ENCODE measurements at regions not wholly inside any gene's neighbourhood (a gene's known extent, or its start where the extent isn't known, plus 50 kb on each side); places are given as distances from the start of the nearest gene placed in this dataset.

DNA sequence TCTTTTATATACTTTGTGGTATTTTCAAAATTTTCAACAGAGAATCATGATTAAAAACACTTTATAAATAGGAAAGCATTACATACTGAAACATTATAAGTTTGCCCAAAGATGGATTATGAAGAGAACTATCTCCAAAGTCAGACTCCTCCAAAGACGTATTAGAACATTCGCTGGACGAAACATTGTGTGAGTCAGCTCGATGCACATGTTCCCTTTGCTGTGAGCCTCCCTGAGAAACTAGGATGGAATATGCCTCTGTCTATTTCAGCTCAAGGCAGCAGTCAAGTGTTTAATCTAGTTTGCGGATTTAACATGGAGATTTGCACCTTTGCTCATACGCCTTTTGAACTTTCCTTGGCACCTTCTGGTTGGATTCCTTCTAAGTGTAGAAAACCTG lies 92.2 kb upstream of the NCKAP5 start:
- H3K27ac ChIP-seq (replicated peaks; ENCODE audit: low read length) = no peak overlapping the region
- H2BK15ac ChIP-seq (ENCODE audit: low read length) = no peak overlapping the region
- H3K4me3 ChIP-seq (ENCODE audit: low read length in 2 of 2) = no peak overlapping the region
- H2BK120ac ChIP-seq (ENCODE audit: low read depth, low read length) = no peak overlapping the region
- H3K4me2 ChIP-seq (ENCODE audit: insufficient read depth, low read length, poor library complexity, severe bottlenecking) = no peak overlapping the region
- no peak overlapping the region for H4K8ac ChIP-seq (ENCODE audit: low read depth, low read length)
- no peak overlapping the region for H3K14ac ChIP-seq (ENCODE audit: low read length)
- no peaks in the 10 kb centered on the region for H3K27me3 ChIP-seq (ENCODE audit: control insufficient read depth in 3 of 3, insufficient read depth in 3 of 3, low read depth in 1 of 3, low read length in 3 of 3)
- DNase-seq (ENCODE audit: low spot score) = no peak
- H2BK5ac ChIP-seq (ENCODE audit: low read length) = no peak overlapping the region
- H2BK12ac ChIP-seq (ENCODE audit: low read length) = no peak overlapping the region
- H3K18ac ChIP-seq (ENCODE audit: low read length) = no peak overlapping the region
- WGBS, 2 donors (ENCODE audit: extremely low coverage in 2 of 2, insufficient read length in 2 of 2, insufficient replicate concordance in 1 of 2) = no CpG with 5 or more reads among the region's 6 CpGs
- no peak overlapping the region for H3K9ac ChIP-seq (ENCODE audit: low read depth, low read length, poor library complexity)
- H3K23ac ChIP-seq (ENCODE audit: low read depth, low read length, poor library complexity) = no peak overlapping the region
- H3K79me1 ChIP-seq (ENCODE audit: low read depth, low read length) = no peaks in the 10 kb centered on the region
- no peak overlapping the region for H3K4ac ChIP-seq (ENCODE audit: low read length)
- H3K4me1 ChIP-seq (ENCODE audit: control insufficient read depth in 2 of 2, insufficient read depth in 1 of 2, low read depth in 1 of 2, low read length in 2 of 2) = peaks cover 0 to 6% of the 10 kb centered on the region in 2 donors
- no peak overlapping the region for H2AK5ac ChIP-seq (ENCODE audit: low read depth, low read length)
- no peak overlapping the region for H2AFZ ChIP-seq (ENCODE audit: low read length)
- H4K91ac ChIP-seq (ENCODE audit: low read depth, low read length, poor library complexity) = no peak overlapping the region
- H3K9me3 ChIP-seq (replicated peaks in 1 of 2; ENCODE audit: control insufficient read depth in 2 of 2, insufficient read depth in 1 of 2, low read depth in 1 of 2, low read length in 2 of 2) = peaks cover 0 to 83% of the 10 kb centered on the region in 2 donors
- H3K36me3 ChIP-seq (replicated peaks in 1 of 2; ENCODE audit: control insufficient read depth in 2 of 2, insufficient read depth in 2 of 2, low read length in 2 of 2) = peaks cover 0 to 81% of the 10 kb centered on the region in 2 donors

DNA sequence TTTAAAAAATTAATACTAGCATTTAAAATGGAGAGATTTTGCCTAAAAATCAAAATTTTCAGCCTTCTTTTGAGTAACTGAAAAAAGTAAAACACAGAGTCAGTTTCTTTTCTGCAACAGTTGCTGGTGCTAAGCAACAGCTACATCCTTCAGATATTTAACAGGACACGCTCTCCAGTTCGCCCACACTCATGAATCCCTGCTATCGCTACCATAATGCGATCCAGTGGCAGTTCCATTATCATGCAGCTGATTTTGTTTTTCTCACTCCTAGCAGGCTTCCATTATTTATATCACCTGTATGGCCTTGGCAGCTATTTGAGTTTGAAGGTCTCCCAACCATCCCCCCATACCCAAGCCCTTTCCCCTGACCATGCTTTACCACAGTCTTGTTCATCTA lies 93.1 kb upstream of the NCKAP5 start:
- Histone ChIP-seq H2BK15ac (ENCODE audit: low read length) (no peak overlapping the region), H3K4me3 (ENCODE audit: low read length in 2 of 2) (no peak overlapping the region), H3K14ac (ENCODE audit: low read length) (no peak overlapping the region), H2BK5ac (ENCODE audit: low read length) (no peak overlapping the region), H2BK12ac (ENCODE audit: low read length) (no peak overlapping the region), H4K91ac (ENCODE audit: low read depth, low read length, poor library complexity) (no peak overlapping the region), H3K27ac (replicated peaks; ENCODE audit: low read length) (no peak overlapping the region), H3K4ac (ENCODE audit: low read length) (no peak overlapping the region), H3K18ac (ENCODE audit: low read length) (no peak overlapping the region), H3K9me3 (replicated peaks in 1 of 2; ENCODE audit: control insufficient read depth in 2 of 2, insufficient read depth in 1 of 2, low read depth in 1 of 2, low read length in 2 of 2) (peaks cover 0 to 81% of the 10 kb centered on the region in 2 donors), H4K8ac (ENCODE audit: low read depth, low read length) (no peak overlapping the region), H3K36me3 (replicated peaks in 1 of 2; ENCODE audit: control insufficient read depth in 2 of 2, insufficient read depth in 2 of 2, low read length in 2 of 2) (peaks cover 0 to 79% of the 10 kb centered on the region in 2 donors), H2BK120ac (ENCODE audit: low read depth, low read length) (no peak overlapping the region), H3K79me1 (ENCODE audit: low read depth, low read length) (no peaks in the 10 kb centered on the region), H2AFZ (ENCODE audit: low read length) (no peak overlapping the region), H3K23ac (ENCODE audit: low read depth, low read length, poor library complexity) (no peak overlapping the region), H3K4me1 (ENCODE audit: control insufficient read depth in 2 of 2, insufficient read depth in 1 of 2, low read depth in 1 of 2, low read length in 2 of 2) (peaks cover 0 to 6% of the 10 kb centered on the region in 2 donors), H3K4me2 (ENCODE audit: insufficient read depth, low read length, poor library complexity, severe bottlenecking) (no peak overlapping the region), H2AK5ac (ENCODE audit: low read depth, low read length) (no peak overlapping the region), H3K9ac (ENCODE audit: low read depth, low read length, poor library complexity) (no peak overlapping the region), H3K27me3 (ENCODE audit: control insufficient read depth in 3 of 3, insufficient read depth in 3 of 3, low read depth in 1 of 3, low read length in 3 of 3) (no peaks in the 10 kb centered on the region)
- WGBS, 2 donors (ENCODE audit: extremely low coverage in 2 of 2, insufficient read length in 2 of 2, insufficient replicate concordance in 1 of 2) = no CpG with 5 or more reads among the region's 4 CpGs
- DNase-seq (ENCODE audit: low spot score) = no peak

DNA sequence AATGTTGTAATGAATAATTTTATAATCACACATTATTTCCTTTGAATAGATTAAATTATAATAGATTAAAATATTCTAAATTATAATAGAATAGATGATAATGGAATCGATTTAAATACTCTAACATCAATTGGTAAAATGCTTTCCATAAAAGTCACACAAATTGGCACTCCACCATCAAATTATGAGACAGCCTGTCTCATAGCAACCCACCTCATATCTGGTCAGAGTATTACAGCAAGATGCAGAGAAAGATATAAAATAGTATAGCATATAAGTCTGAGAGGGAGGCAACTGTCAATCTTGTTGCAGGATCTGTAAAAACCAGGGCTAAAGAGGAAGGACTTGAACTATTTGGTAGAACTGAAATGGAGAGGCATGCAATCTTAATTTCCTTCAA lies 98.4 kb upstream of the NCKAP5 start:
- Histone ChIP-seq H3K14ac (ENCODE audit: low read length) (no peak overlapping the region), H4K8ac (ENCODE audit: low read depth, low read length) (no peak overlapping the region), H2AK5ac (ENCODE audit: low read depth, low read length) (no peak overlapping the region), H3K4me1 (ENCODE audit: control insufficient read depth in 2 of 2, insufficient read depth in 1 of 2, low read depth in 1 of 2, low read length in 2 of 2) (no peaks in the 10 kb centered on the region), H2BK15ac (ENCODE audit: low read length) (no peak overlapping the region), H2BK5ac (ENCODE audit: low read length) (no peak overlapping the region), H3K27ac (replicated peaks; ENCODE audit: low read length) (no peak overlapping the region), H3K27me3 (ENCODE audit: control insufficient read depth in 3 of 3, insufficient read depth in 3 of 3, low read depth in 1 of 3, low read length in 3 of 3) (no peaks in the 10 kb centered on the region), H3K4ac (ENCODE audit: low read length) (no peak overlapping the region), H3K4me2 (ENCODE audit: insufficient read depth, low read length, poor library complexity, severe bottlenecking) (no peak overlapping the region), H4K91ac (ENCODE audit: low read depth, low read length, poor library complexity) (no peak overlapping the region), H3K79me1 (ENCODE audit: low read depth, low read length) (no peaks in the 10 kb centered on the region), H2AFZ (ENCODE audit: low read length) (no peak overlapping the region), H3K4me3 (ENCODE audit: low read length in 2 of 2) (no peak overlapping the region), H3K18ac (ENCODE audit: low read length) (no peak overlapping the region), H2BK120ac (ENCODE audit: low read depth, low read length) (no peak overlapping the region), H3K9me3 (replicated peaks in 1 of 2; ENCODE audit: control insufficient read depth in 2 of 2, insufficient read depth in 1 of 2, low read depth in 1 of 2, low read length in 2 of 2) (peaks cover 2 to 84% of the 10 kb centered on the region in 2 donors), H2BK12ac (ENCODE audit: low read length) (no peak overlapping the region), H3K23ac (ENCODE audit: low read depth, low read length, poor library complexity) (no peak overlapping the region), H3K36me3 (replicated peaks in 1 of 2; ENCODE audit: control insufficient read depth in 2 of 2, insufficient read depth in 2 of 2, low read length in 2 of 2) (peaks cover 0 to 83% of the 10 kb centered on the region in 2 donors), H3K9ac (ENCODE audit: low read depth, low read length, poor library complexity) (no peak overlapping the region)
- no peak for DNase-seq (ENCODE audit: low spot score)
- WGBS, 2 donors (ENCODE audit: extremely low coverage in 2 of 2, insufficient read length in 2 of 2, insufficient replicate concordance in 1 of 2) = no CpG with 5 or more reads among the region's 1 CpG

DNA sequence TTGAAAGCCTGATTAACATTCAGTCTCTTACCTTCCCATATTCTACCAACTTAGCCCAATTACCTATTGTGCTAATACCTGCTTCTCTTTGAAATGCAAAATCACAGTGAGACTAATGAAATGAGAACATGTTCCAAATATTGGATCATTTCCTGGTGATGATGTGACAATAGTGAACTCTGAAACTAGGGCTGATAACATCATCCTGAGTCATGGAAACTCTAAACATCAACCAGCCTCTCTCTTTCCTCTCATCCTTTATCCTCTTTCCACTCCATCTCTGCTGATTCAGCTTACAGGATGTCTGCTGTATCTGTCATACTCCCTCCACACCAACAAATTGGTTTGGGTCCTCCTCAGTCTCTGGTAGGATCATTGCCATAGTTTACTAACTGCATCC lies 98.8 kb upstream of the NCKAP5 start:
- no peak overlapping the region for H4K8ac ChIP-seq (ENCODE audit: low read depth, low read length)
- H4K91ac ChIP-seq (ENCODE audit: low read depth, low read length, poor library complexity) = no peak overlapping the region
- peaks cover 0 to 5% of the 10 kb centered on the region in 2 donors for H3K4me1 ChIP-seq (ENCODE audit: control insufficient read depth in 2 of 2, insufficient read depth in 1 of 2, low read depth in 1 of 2, low read length in 2 of 2)
- H3K4me2 ChIP-seq (ENCODE audit: insufficient read depth, low read length, poor library complexity, severe bottlenecking) = no peak overlapping the region
- no peak for DNase-seq (ENCODE audit: low spot score)
- no peak overlapping the region for H3K4me3 ChIP-seq (ENCODE audit: low read length in 2 of 2)
- H2BK5ac ChIP-seq (ENCODE audit: low read length) = no peak overlapping the region
- peaks cover 2 to 86% of the 10 kb centered on the region in 2 donors for H3K9me3 ChIP-seq (replicated peaks in 1 of 2; ENCODE audit: control insufficient read depth in 2 of 2, insufficient read depth in 1 of 2, low read depth in 1 of 2, low read length in 2 of 2)
- H3K79me1 ChIP-seq (ENCODE audit: low read depth, low read length) = no peaks in the 10 kb centered on the region
- H3K23ac ChIP-seq (ENCODE audit: low read depth, low read length, poor library complexity) = no peak overlapping the region
- H3K36me3 ChIP-seq (replicated peaks in 1 of 2; ENCODE audit: control insufficient read depth in 2 of 2, insufficient read depth in 2 of 2, low read length in 2 of 2) = peaks cover 0 to 82% of the 10 kb centered on the region in 2 donors
- no peak overlapping the region for H2BK15ac ChIP-seq (ENCODE audit: low read length)
- H3K4ac ChIP-seq (ENCODE audit: low read length) = no peak overlapping the region
- no peak overlapping the region for H2BK12ac ChIP-seq (ENCODE audit: low read length)
- H3K14ac ChIP-seq (ENCODE audit: low read length) = no peak overlapping the region
- H3K27ac ChIP-seq (replicated peaks; ENCODE audit: low read length) = no peak overlapping the region
- H2AK5ac ChIP-seq (ENCODE audit: low read depth, low read length) = no peak overlapping the region
- H3K18ac ChIP-seq (ENCODE audit: low read length) = no peak overlapping the region
- H3K27me3 ChIP-seq (ENCODE audit: control insufficient read depth in 3 of 3, insufficient read depth in 3 of 3, low read depth in 1 of 3, low read length in 3 of 3) = no peaks in the 10 kb centered on the region
- no peak overlapping the region for H3K9ac ChIP-seq (ENCODE audit: low read depth, low read length, poor library complexity)
- H2BK120ac ChIP-seq (ENCODE audit: low read depth, low read length) = no peak overlapping the region
- no peak overlapping the region for H2AFZ ChIP-seq (ENCODE audit: low read length)

Data from neuronal stem cell (in vitro differentiated cells).